HG02970 (cell line): ENCODE measurements at regions not wholly inside any gene's neighbourhood (a gene's known extent, or its start where the extent isn't known, plus 50 kb on each side); places are given as distances from the start of the nearest gene placed in this dataset.
"Not testable (repeated sequence)": the region's sequence is repeated elsewhere in the genome, so short reads cannot be mapped to it uniquely, and the experiment has no call there.

ENCODE experiments used
- ATAC-seq: cut with Tn5 transposase; IDR thresholded peaks from one replicate; pipeline ENCODE4 v1.9.1; 2021; ENCODE audit warnings: mild to moderate bottlenecking, moderate library complexity, moderate number of reproducible peaks; ENCODE audit not compliant: unreplicated experiment, low FRiP score

- no peak for ATAC-seq
These were observed 222.8 kb upstream of the OBI1 start for GRCh38 chr13:78881751-78882150.

GRCh38 chr13:78881054-78881453 lies 222.1 kb upstream of the OBI1 start:
- ATAC-seq = no peak

DNA sequence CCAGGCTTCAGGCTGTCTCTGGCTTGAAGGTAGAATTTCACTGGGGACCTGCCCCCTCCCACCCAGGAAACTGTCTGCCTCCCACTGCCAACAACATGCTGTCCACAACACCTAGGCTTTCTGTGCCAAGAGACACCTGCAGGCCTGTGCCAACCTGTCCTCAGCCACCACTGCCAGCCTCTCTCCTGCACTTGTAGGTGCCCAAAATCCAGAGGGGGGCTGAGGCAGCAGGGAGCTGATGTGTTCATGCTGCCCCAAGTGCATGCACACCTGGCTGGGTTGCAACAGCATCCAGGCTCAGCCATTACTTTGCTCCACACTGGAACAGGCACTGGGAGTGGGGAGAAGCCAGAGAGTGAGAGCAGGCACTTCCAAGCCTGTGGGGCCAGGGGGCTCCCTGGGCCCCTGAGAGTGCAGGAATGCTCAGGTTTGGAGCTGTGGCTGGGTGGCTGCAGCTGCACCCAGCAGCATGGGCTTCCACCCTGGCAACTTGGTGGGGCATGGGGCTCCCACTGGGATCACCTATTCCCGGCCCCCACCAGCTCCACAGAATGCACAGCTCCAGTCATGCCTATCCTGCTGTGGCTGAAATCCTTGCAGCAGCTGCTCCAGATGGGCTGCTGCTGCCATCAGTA lies 218.1 kb upstream of the OBI1 start:
- no peak for ATAC-seq

GRCh38 chr13:78875792-78876580 lies 217.0 kb upstream of the OBI1 start:
- no peak for ATAC-seq

DNA sequence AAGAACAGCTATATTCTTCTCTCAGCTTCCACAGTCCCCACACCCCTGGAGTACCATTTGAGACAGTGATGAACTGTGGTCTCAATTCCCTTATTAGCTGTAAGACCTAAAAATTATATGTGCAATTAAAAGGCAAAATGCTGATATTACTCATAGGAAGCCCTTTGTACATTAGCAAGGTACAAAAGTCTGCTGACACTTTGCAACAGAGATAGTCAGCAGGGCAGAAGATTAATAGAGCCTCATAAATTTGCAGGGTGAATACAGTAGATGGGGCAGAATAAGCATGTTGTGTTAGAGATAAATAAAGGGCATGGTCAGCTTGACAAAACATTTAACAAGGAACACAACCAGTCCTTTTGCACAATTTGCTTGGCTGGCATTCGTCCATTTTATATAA lies 210.0 kb upstream of the OBI1 start:
- no peak for ATAC-seq

- ATAC-seq = no peak
These were observed 208.7 kb upstream of the OBI1 start for GRCh38 chr13:78867655-78868054.

GRCh38 chr13:78866076-78866475 lies 207.1 kb upstream of the OBI1 start:
- ATAC-seq = not testable (repeated sequence)

GRCh38 chr13:78862446-78862845 lies 203.5 kb upstream of the OBI1 start:
- no peak for ATAC-seq

DNA sequence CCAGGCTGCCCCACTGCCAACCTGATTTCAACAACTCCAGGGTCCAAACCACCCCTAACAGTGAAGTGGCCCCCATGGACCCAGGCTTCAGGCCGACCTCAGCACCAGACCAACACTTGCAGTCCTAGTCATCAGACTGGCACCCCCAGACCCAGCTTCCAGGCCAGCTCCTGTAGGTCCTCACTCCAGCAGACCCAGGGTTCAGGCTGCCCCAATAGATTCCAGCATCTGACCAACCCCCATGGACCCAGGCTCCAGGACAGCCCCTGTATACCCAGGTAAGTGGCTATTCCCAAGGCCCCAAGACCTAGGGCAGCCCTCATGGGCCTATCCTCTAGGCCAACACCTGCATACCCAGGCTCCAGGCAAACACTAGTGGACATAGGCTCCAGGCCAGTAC lies 193.8 kb upstream of the OBI1 start:
- no peak for ATAC-seq

GRCh38 chr13:78845656-78846365 lies 186.9 kb upstream of the OBI1 start:
- no peak for ATAC-seq

GRCh38 chr13:78844106-78844505 lies 185.2 kb upstream of the OBI1 start:
- no peak for ATAC-seq

DNA sequence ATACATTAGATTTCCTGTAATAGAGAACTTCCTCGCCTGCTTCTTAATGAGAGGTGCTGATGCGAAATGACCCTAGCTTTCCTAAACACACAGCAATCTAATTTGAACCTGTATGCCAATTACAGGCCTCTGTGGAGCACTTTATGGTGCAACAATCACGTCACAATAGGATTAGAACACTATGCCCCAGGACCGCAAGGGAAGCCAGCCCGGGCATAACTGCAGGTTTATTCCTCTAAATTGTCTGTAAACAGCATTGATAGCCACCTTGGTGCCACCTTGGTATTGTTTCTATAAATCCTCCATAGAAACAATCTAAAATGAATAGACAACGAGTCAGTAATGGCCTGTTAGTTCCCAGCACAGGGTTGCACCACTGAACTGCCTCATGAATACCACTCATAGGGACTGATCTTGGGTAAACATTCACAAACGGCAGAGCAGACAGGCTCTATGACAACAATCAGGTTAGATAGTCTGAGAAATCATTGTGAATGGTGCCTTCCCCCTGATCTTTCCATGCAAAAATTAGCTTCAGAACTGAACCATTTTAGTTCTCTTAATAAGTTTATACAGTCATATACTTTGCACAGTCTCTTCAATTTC lies 182.5 kb upstream of the OBI1 start:
- ATAC-seq = no peak

DNA sequence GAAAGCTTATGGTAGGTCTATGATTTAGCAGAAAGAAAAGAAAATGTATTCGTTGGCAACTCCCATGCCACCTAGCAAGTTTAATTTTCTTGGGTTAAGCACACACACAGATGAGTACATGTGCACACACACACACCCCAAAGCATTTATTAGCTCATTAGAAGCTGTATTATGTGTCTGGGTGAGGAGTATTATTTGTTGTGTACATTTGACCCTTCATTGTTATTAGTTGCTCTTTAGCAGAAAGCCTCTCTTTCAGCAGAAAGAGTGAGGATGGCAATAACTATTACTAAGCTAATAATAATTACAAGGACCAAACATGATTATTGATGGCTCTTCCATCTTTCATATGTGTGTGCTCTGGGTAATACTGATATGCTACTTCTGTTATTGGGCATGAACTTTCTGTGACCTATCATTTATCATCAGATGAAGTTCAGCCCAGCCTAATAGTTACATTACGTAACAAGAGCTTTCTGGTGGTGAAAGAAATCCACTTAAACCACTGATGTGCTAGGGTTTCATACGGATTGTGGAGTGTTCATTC lies 177.4 kb upstream of the OBI1 start:
- no peak for ATAC-seq

DNA sequence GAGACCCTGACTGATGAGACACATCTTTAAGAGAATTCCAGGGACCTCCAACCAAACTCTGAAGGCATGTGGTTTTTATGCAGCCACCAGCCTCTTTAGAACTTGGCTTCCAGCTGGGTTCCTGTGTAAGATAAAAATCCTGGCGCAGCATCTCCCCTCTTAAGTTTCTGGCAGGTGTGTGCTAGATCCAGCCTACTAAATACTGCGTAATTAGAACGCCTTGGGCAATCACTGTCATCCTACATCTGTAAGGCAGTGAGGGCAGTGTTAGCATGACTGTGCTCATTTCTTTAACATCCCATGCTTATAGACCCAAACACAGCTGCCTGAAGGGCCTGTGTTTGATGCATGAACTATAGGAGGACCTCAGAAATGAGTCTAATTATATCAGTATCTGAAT lies 173.5 kb upstream of the OBI1 start:
- ATAC-seq = no peak

- no peak for ATAC-seq
These were observed 171.6 kb upstream of the OBI1 start for GRCh38 chr13:78830508-78830907.

DNA sequence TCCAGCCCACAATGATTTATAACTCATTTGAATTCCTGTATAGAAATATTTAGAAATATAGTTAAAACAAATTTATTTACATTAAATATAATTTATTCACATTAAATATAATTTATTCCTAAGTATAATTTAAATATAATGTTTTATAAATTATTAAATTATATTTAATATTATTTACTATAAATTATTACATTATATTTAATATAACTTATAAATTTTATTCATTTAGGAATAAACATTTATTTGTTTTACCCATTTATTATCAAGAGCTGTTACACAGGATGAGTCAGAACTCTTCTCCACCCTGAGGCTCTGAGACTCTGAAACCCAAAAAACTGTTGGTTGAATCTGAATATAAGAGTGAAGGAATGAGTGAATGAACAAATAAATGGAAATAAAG lies 170.9 kb upstream of the OBI1 start:
- ATAC-seq = no peak

GRCh38 chr13:78827471-78827870 lies 168.5 kb upstream of the OBI1 start:
- ATAC-seq = no peak

DNA sequence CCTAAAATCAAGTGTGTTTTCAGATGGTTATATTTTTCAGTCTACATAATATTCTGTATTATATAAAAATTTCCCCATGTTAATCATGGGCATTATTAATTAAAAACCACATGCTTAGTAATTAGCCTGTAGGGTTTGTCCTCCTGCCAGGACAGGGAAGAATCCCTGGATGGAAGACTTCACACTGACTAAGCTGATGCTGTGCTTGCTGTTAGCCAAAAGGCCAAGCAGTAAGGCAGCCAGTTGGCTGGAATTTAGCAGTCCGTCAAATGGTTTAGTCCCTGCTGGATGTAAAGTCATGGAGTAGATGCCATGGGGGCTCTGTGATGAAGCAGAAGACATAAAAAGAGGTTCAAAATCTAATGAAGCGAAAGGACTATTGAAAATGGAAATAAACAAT lies 168.0 kb upstream of the OBI1 start:
- ATAC-seq = no peak

DNA sequence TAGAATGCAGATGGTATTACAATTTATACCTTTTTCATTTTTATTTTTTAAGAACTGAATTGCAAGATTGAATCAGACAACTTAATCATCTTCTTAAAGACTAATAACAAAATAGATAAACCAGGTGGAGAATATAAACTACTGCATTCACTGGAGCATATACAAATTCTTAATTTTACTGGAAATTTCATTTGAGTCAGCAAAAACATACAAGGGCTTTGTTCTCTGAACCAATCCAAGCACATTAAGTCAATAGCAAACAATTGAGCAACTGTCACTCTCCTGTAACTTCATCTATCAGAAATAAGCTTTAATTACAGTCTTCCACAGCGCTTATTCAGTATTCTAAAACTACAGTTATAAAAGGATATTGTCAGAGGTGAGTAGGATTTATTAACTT lies 167.4 kb upstream of the OBI1 start:
- no peak for ATAC-seq

GRCh38 chr13:78820541-78820940 lies 161.6 kb upstream of the OBI1 start:
- ATAC-seq = no peak

- ATAC-seq = no peak
These were observed 157.6 kb upstream of the OBI1 start for GRCh38 chr13:78816592-78816991.
